ENCODE measurements at regions not wholly inside any gene's neighbourhood (a gene's known extent, or its start where the extent isn't known, plus 50 kb on each side); places are given as distances from the start of the nearest gene placed in this dataset.

GRCh38 chr6:67825201-67825895 is 809.7 kb upstream of the ADGRB3 start:
- POLR2A ChIA-PET (ENCODE audit: low non-redundant PET) = no interaction called here
- TF ChIP-seq EZH2 (IDR thresholded peaks at IDR 0.05; ENCODE audit: borderline replicate concordance, low read depth, low read length, poor library complexity, severe bottlenecking) = no peak
- BruUV-seq (replicated peaks) = no TSS peak
- peaks cover 2% of the 10 kb centered on the region for H3K4me1 ChIP-seq (ENCODE audit: insufficient read depth, low read length, poor library complexity, severe bottlenecking)
- no peak for DNase-seq (ENCODE audit: low spot score)
- CTCF ChIA-PET = no interaction called here
- no peak overlapping the region for H3K27ac ChIP-seq (ENCODE audit: low read depth, low read length, poor library complexity, severe bottlenecking)
- H3K4me3 ChIP-seq (ENCODE audit: low read depth, low read length, poor library complexity, severe bottlenecking) = no peak overlapping the region
- no peaks in the 10 kb centered on the region for H3K9me3 ChIP-seq (ENCODE audit: low read depth, low read length, poor library complexity, severe bottlenecking)
- H3K36me3 ChIP-seq (ENCODE audit: insufficient read depth, low read length, poor library complexity, severe bottlenecking) = no peaks in the 10 kb centered on the region
- intact Hi-C loops (cut with micrococcal nuclease; ENCODE audit: unreplicated experiment) = no loop called here
- no peaks in the 10 kb centered on the region for H3K27me3 ChIP-seq (replicated peaks; ENCODE audit: insufficient read depth, low read depth, low read length, poor library complexity)

- intact Hi-C loops (cut with micrococcal nuclease; ENCODE audit: unreplicated experiment) = no loop called here
- Histone ChIP-seq H3K9me3 (ENCODE audit: low read depth, low read length, poor library complexity, severe bottlenecking) (peaks cover 11% of the 10 kb centered on the region), H3K4me3 (ENCODE audit: low read depth, low read length, poor library complexity, severe bottlenecking) (no peak overlapping the region), H3K27me3 (replicated peaks; ENCODE audit: insufficient read depth, low read depth, low read length, poor library complexity) (no peaks in the 10 kb centered on the region), H3K27ac (ENCODE audit: low read depth, low read length, poor library complexity, severe bottlenecking) (no peak overlapping the region), H3K36me3 (ENCODE audit: insufficient read depth, low read length, poor library complexity, severe bottlenecking) (no peaks in the 10 kb centered on the region), H3K4me1 (ENCODE audit: insufficient read depth, low read length, poor library complexity, severe bottlenecking) (no peaks in the 10 kb centered on the region)
- CTCF ChIA-PET = no interaction called here
- POLR2A ChIA-PET (ENCODE audit: low non-redundant PET) = no interaction called here
- no peak for TF ChIP-seq CTCF (conservative IDR thresholded peaks at IDR 0.05; ENCODE audit: low read depth, low read length)
- BruUV-seq (replicated peaks) = no TSS peak
- DNase-seq (ENCODE audit: low spot score) = no peak
These were observed 816.8 kb upstream of the ADGRB3 start for GRCh38 chr6:67818322-67818721.

- DNase-seq (ENCODE audit: low spot score) = no peak
- Histone ChIP-seq H3K4me1 (ENCODE audit: insufficient read depth, low read length, poor library complexity, severe bottlenecking) (no peaks in the 10 kb centered on the region), H3K36me3 (ENCODE audit: insufficient read depth, low read length, poor library complexity, severe bottlenecking) (no peaks in the 10 kb centered on the region), H3K9me3 (ENCODE audit: low read depth, low read length, poor library complexity, severe bottlenecking) (peaks cover 26% of the 10 kb centered on the region), H3K27me3 (replicated peaks; ENCODE audit: insufficient read depth, low read depth, low read length, poor library complexity) (no peaks in the 10 kb centered on the region), H3K27ac (ENCODE audit: low read depth, low read length, poor library complexity, severe bottlenecking) (no peak overlapping the region), H3K4me3 (ENCODE audit: low read depth, low read length, poor library complexity, severe bottlenecking) (no peak overlapping the region)
- TF ChIP-seq EZH2 (IDR thresholded peaks at IDR 0.05; ENCODE audit: borderline replicate concordance, low read depth, low read length, poor library complexity, severe bottlenecking) (no peak), CTCF (conservative IDR thresholded peaks at IDR 0.05; ENCODE audit: low read depth, low read length) (no peak)
- intact Hi-C loops (cut with micrococcal nuclease; ENCODE audit: unreplicated experiment) = no loop called here
- POLR2A ChIA-PET (ENCODE audit: low non-redundant PET) = no interaction called here
- CTCF ChIA-PET = interaction anchor here (0.5 kb wide), 1 partner anchor 1152 kb away, joined by 4 read pairs; no protein-coding TSS in a partner anchor
- no TSS peak for BruUV-seq (replicated peaks)
These were observed 819.5 kb upstream of the ADGRB3 start for GRCh38 chr6:67815623-67816022.

- ChIA-PET CTCF (no interaction called here), POLR2A (ENCODE audit: low non-redundant PET) (no interaction called here)
- Histone ChIP-seq H3K36me3 (ENCODE audit: insufficient read depth, low read length, poor library complexity, severe bottlenecking) (no peaks in the 10 kb centered on the region), H3K27ac (ENCODE audit: low read depth, low read length, poor library complexity, severe bottlenecking) (no peak overlapping the region), H3K9me3 (ENCODE audit: low read depth, low read length, poor library complexity, severe bottlenecking) (peaks cover 26% of the 10 kb centered on the region), H3K27me3 (replicated peaks; ENCODE audit: insufficient read depth, low read depth, low read length, poor library complexity) (no peaks in the 10 kb centered on the region), H3K4me3 (ENCODE audit: low read depth, low read length, poor library complexity, severe bottlenecking) (no peak overlapping the region), H3K4me1 (ENCODE audit: insufficient read depth, low read length, poor library complexity, severe bottlenecking) (no peaks in the 10 kb centered on the region)
- TF ChIP-seq CTCF (conservative IDR thresholded peaks at IDR 0.05; ENCODE audit: low read depth, low read length) (no peak), EZH2 (IDR thresholded peaks at IDR 0.05; ENCODE audit: borderline replicate concordance, low read depth, low read length, poor library complexity, severe bottlenecking) (no peak)
- DNase-seq (ENCODE audit: low spot score) = no peak
- no TSS peak for BruUV-seq (replicated peaks)
- intact Hi-C loops (cut with micrococcal nuclease; ENCODE audit: unreplicated experiment) = no loop called here
These were observed 820.8 kb upstream of the ADGRB3 start for GRCh38 chr6:67814262-67814661.

Measured in A673 (cell line).